Stromal cell of bone marrow (primary cell): ENCODE measurements at regions not wholly inside any gene's neighbourhood (a gene's known extent, or its start where the extent isn't known, plus 50 kb on each side); places are given as distances from the start of the nearest gene placed in this dataset.

Source experiments
- DNase-seq: peaks from one replicate; pipeline ENCODE4 v3.0.0-alpha.2; 2012; ENCODE audit warnings: low read depth

- DNase-seq: peak; percentile 80
Observed at GRCh38 chr6:21885532-21886114, 292.1 kb downstream of the SOX4 start.

- no peak for DNase-seq
Observed at GRCh38 chr6:21886542-21887151, 293.1 kb downstream of the SOX4 start.

GRCh38 chr6:21887231-21888185, 294.0 kb downstream of the SOX4 start:
- no peak for DNase-seq

GRCh38 chr6:21891080-21891479, 297.5 kb downstream of the SOX4 start:
- no peak for DNase-seq

GRCh38 chr6:21893793-21894192, 300.2 kb downstream of the SOX4 start:
- DNase-seq: no peak

GRCh38 chr6:21895555-21895954, 302.0 kb downstream of the SOX4 start:
- no peak for DNase-seq

GRCh38 chr6:21898107-21898796, 304.7 kb downstream of the SOX4 start:
- DNase-seq: no peak

GRCh38 chr6:21899708-21900107, 306.2 kb downstream of the SOX4 start:
- DNase-seq: no peak

GRCh38 chr6:21900730-21901129, 307.2 kb downstream of the SOX4 start:
- DNase-seq: no peak

- no peak for DNase-seq
Observed at GRCh38 chr6:21902628-21903169, 309.1 kb downstream of the SOX4 start.

GRCh38 chr6:21905531-21905930, 312.0 kb downstream of the SOX4 start:
- DNase-seq: no peak

GRCh38 chr6:21906826-21907225, 313.3 kb downstream of the SOX4 start:
- no peak for DNase-seq

- DNase-seq: no peak
Observed at GRCh38 chr6:21907291-21907690, 313.7 kb downstream of the SOX4 start.

- DNase-seq: no peak
Observed at GRCh38 chr6:21908161-21908848, 314.8 kb downstream of the SOX4 start.

- no peak for DNase-seq
Observed at GRCh38 chr6:21909321-21909720, 315.8 kb downstream of the SOX4 start.

GRCh38 chr6:21911208-21911607, 317.7 kb downstream of the SOX4 start:
- DNase-seq: no peak

GRCh38 chr6:21912151-21912832, 318.7 kb downstream of the SOX4 start:
- no peak for DNase-seq

GRCh38 chr6:21914121-21914973, 320.8 kb downstream of the SOX4 start:
- DNase-seq: no peak

- peak; percentile 13 for DNase-seq
Observed at GRCh38 chr6:21915707-21916260, 322.2 kb downstream of the SOX4 start.

GRCh38 chr6:21918041-21918440, 324.5 kb downstream of the SOX4 start:
- DNase-seq: no peak
